HG02798 (cell line): ENCODE measurements at regions not wholly inside any gene's neighbourhood (a gene's known extent, or its start where the extent isn't known, plus 50 kb on each side); places are given as distances from the start of the nearest gene placed in this dataset.
"Not testable (repeated sequence)": the region's sequence is repeated elsewhere in the genome, so short reads cannot be mapped to it uniquely, and the experiment has no call there.

Source experiments
- ATAC-seq: cut with Tn5 transposase; IDR thresholded peaks from one replicate; pipeline ENCODE4 v1.9.1; 2021; ENCODE audit warnings: mild to moderate bottlenecking; ENCODE audit not compliant: unreplicated experiment, poor library complexity

- ATAC-seq = no peak
Observed at GRCh38 chr7:8809320-8809719, 375.9 kb downstream of the NXPH1 start.

- ATAC-seq = no peak
Observed at GRCh38 chr7:8817448-8818036, 384.1 kb downstream of the NXPH1 start.

- ATAC-seq = no peak
Observed at GRCh38 chr7:8818406-8818805, 385.0 kb downstream of the NXPH1 start.

- ATAC-seq = no peak
Observed at GRCh38 chr7:8822595-8822994, 389.2 kb downstream of the NXPH1 start.

GRCh38 chr7:8823486-8823885 lies 390.1 kb downstream of the NXPH1 start:
- ATAC-seq = no peak

- ATAC-seq = no peak
Observed at GRCh38 chr7:8827329-8827728, 393.9 kb downstream of the NXPH1 start.

GRCh38 chr7:8829100-8829499 lies 395.7 kb downstream of the NXPH1 start:
- no peak for ATAC-seq

GRCh38 chr7:8831376-8831775 lies 398.0 kb downstream of the NXPH1 start:
- no peak for ATAC-seq

GRCh38 chr7:8833355-8833754 lies 399.9 kb downstream of the NXPH1 start:
- ATAC-seq = no peak

GRCh38 chr7:8841171-8841570 lies 407.8 kb downstream of the NXPH1 start:
- ATAC-seq = no peak

- no peak for ATAC-seq
Observed at GRCh38 chr7:8871716-8872115, 438.3 kb downstream of the NXPH1 start.

- ATAC-seq = no peak
Observed at GRCh38 chr7:8881916-8882315, 448.5 kb downstream of the NXPH1 start.

- ATAC-seq = no peak
Observed at GRCh38 chr7:8885480-8886000, 452.1 kb downstream of the NXPH1 start.

GRCh38 chr7:8890346-8890745 lies 456.9 kb downstream of the NXPH1 start:
- not testable (repeated sequence) for ATAC-seq

GRCh38 chr7:8893775-8894174 lies 460.4 kb downstream of the NXPH1 start:
- ATAC-seq = no peak

- no peak for ATAC-seq
Observed at GRCh38 chr7:8906396-8907075, 473.1 kb downstream of the NXPH1 start.

GRCh38 chr7:8908889-8909288 lies 475.5 kb downstream of the NXPH1 start:
- ATAC-seq = no peak

- no peak for ATAC-seq
Observed at GRCh38 chr7:8913682-8914081, 480.3 kb downstream of the NXPH1 start.

- ATAC-seq = no peak
Observed at GRCh38 chr7:8921807-8922206, 488.4 kb downstream of the NXPH1 start.

GRCh38 chr7:8922726-8923125 lies 489.3 kb downstream of the NXPH1 start:
- ATAC-seq = no peak

- no peak for ATAC-seq
Observed at GRCh38 chr7:8923164-8923806, 489.9 kb downstream of the NXPH1 start.
